Fibroblast of villous mesenchyme (primary cell): ENCODE measurements at regions not wholly inside any gene's neighbourhood (a gene's known extent, or its start where the extent isn't known, plus 50 kb on each side); places are given as distances from the start of the nearest gene placed in this dataset. TPM values are rescaled to one million over a fixed set of nuclear protein-coding genes. Genes with fewer than 3 reads are reported as not detected.

ENCODE experiments used
- DNase-seq: peaks from one replicate; pipeline ENCODE4 v3.0.0-alpha.2; 2010; ENCODE audit warnings: low read depth
- H3K4me3 ChIP-seq: 2 replicates; pipeline ENCODE4 v1.5.1; 2011; ENCODE audit warnings: low read depth, mild to moderate bottlenecking, low read length
- small RNA-seq: library from RNA; depleted of rRNA; stranded (forward); fragments of <200 nt; gene quantifications from one replicate; pipeline ENCODE3, GENCODE V24; 2012
- TF ChIP-seq, protein P1 (sequence below): IDR thresholded peaks from 2 replicates; pipeline ENCODE4 v1.5.1; 2012; ENCODE audit warnings: low read depth, mild to moderate bottlenecking, low read length; ENCODE audit not compliant: insufficient read depth

GRCh38 chr21:17461014-17461413, 51.8 kb upstream of the CXADR start:
- TF ChIP-seq, protein P1, sequence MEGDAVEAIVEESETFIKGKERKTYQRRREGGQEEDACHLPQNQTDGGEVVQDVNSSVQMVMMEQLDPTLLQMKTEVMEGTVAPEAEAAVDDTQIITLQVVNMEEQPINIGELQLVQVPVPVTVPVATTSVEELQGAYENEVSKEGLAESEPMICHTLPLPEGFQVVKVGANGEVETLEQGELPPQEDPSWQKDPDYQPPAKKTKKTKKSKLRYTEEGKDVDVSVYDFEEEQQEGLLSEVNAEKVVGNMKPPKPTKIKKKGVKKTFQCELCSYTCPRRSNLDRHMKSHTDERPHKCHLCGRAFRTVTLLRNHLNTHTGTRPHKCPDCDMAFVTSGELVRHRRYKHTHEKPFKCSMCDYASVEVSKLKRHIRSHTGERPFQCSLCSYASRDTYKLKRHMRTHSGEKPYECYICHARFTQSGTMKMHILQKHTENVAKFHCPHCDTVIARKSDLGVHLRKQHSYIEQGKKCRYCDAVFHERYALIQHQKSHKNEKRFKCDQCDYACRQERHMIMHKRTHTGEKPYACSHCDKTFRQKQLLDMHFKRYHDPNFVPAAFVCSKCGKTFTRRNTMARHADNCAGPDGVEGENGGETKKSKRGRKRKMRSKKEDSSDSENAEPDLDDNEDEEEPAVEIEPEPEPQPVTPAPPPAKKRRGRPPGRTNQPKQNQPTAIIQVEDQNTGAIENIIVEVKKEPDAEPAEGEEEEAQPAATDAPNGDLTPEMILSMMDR = no peak
- H3K4me3 ChIP-seq = no peak overlapping the region
- peak; percentile 78 for DNase-seq

GRCh38 chr21:17461582-17461981, 51.3 kb upstream of the CXADR start:
- TF ChIP-seq, protein P1 = no peak
- peak; percentile 47 for DNase-seq
- no peak overlapping the region for H3K4me3 ChIP-seq

GRCh38 chr21:17462276-17462981, 50.4 kb upstream of the CXADR start:
- TF ChIP-seq, protein P1 = no peak
- H3K4me3 ChIP-seq = no peak overlapping the region
- DNase-seq = no peak

Small RNAs in the stretch of these regions (small RNA-seq; reads per million reads assigned to genes)
- gene MIR125B2 (16.8 reads per million, percentile 92 among the genes with 10 or more reads in this experiment), gene MIR99A (3,824 reads per million, percentile 100 among the genes with 10 or more reads in this experiment), gene MIRLET7C (284 reads per million, percentile 98 among the genes with 10 or more reads in this experiment), gene RNU1-98P (0.75 reads per million), gene RNU6-113P (not detected), gene RNU6-426P (not detected), gene SNORD74B (1.7 reads per million, percentile 42 among the genes with 10 or more reads in this experiment)
